ENCODE measurements at regions not wholly inside any gene's neighbourhood (a gene's known extent, or its start where the extent isn't known, plus 50 kb on each side); places are given as distances from the start of the nearest gene placed in this dataset.
"Not testable (repeated sequence)": the region's sequence is repeated elsewhere in the genome, so short reads cannot be mapped to it uniquely, and the experiment has no call there.

DNA sequence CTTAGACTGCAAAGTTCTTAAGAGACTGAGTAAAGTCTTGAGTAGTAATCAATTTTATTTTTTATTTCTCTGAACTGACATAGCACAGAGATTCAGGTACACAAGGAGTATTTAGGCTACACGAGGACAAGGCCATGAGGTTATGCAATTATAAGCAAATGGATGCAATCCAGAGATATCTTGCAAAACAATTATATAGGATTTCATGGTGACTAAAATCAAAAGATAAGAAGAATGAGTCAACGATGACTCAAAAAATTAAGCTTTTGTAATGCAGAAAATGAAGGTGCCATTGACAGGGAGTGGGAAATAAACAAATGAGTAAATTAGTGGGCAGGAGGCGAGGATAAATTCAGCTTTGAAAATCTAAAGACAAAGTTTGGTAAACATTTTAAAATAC is 66.7 kb upstream of the MYO3A start:
- DNase-seq (ENCODE audit: low spot score), result no peak

DNA sequence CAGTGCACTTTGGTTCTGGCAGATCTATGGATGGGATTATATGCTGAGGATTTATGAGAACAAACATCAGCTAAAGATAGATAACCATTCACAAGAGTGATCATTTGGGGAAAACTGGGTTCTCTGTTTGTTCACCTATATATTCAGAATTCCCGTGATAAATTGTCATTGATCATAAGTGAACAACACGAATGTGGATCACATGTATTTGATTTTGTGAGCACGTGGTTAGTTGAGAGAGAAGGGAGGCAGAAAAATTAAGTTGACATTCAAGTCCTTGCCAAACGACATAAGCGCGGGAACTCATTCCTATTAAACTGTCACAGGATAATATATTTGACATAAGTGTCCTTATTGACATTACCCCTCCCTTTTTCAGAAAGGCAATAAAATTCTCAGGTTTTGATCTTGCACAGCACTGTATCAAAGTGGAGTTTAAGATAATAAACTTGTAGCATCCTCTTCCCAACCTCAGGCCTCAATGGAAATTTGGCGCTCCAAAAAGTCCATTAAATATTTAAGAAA is 64.9 kb upstream of the MYO3A start:
- no peak for DNase-seq (ENCODE audit: low spot score)

DNA sequence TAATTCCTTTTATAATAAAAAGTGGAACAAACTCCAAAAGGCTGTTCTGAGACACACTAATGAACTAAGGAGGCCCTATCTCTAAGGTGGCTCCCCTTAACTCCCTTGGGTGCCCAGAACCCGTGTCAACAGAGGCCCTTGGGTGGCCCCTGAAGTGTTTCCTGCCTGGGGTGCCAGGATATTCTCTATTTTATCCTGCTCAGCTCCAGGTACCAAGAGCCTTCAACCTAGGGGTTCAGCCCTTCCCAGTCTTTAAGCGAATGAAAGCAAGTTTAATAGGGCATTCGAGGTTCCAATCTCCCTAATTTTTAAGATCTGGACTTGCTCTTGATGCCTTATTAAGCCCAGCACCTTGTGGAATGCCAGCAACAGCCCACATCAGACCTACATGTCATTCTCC is 64.4 kb upstream of the MYO3A start:
- DNase-seq (ENCODE audit: low spot score), result no peak

DNA sequence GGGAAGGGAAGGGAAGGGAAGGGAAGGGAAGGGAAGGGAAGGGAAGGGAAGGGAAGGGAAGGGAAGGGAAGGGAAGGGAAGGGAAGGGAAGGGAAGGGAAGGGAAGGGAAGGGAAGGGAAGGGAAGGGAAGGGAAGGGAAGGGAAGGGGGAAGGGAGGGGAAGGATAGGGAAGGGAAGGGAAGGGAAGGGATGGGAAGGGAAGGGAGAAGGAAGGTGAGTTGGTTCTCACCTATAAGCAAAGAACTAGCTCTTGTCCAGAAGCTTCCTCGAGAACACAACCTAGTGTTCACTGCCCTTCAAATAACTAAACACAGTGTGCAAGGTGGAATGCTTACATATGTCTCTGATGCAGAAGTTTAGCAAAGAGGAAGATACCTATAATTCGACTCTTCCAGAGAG is 59.6 kb upstream of the MYO3A start:
- not testable (repeated sequence) for DNase-seq (ENCODE audit: low spot score)

DNA sequence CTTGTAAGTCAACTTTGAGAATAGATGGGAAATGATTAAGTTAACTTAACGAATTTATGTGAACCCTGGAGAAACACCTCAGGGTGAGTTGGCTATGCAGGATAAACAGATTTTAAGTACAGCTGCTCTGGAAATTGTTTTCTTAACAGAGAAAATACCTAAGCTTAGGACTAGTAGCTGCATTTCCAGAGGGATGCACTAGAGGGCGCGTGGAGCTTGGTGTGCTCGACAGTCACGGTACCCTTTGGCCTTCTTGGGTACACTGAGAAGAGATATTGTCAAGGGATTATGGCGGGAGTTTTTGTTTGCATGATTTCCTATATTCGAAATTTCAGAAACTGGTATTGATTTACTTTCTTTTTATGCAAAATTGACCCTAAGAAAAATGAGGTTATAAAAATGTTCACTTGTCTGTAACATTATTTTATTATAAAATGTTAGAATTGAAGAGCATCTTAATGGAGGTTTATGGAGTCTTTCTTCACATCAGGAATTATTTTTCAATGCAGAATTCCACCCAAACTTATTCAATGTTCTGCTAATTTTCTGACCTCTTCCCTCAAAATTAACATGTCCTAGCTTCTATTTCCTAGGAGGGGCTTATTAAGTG is 58.4 kb upstream of the MYO3A start:
- DNase-seq (ENCODE audit: low spot score), result peak; percentile 72

DNA sequence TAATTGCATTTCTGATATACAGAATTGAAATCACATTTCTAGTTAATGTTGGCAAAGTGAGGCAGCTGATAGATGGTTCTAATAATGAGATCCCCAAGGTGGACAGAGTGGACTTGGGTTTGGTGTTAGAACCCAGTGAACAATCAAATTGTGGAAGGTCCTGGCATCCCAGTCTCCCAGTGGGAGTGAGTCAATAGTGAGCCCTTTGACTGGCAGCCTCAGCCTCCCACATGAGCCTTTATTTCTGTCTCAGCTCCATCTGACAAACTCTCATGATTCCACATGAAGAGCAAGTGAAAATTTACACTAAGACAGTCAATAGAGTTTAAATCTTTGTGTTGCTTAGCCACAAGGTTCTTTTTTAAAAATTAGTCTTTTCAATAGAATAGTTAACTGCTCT is 56.7 kb upstream of the MYO3A start:
- DNase-seq (ENCODE audit: low spot score), result no peak

Measured in mucosa of gallbladder (tissue), 1 donor.